ENCODE measurements at regions not wholly inside any gene's neighbourhood (a gene's known extent, or its start where the extent isn't known, plus 50 kb on each side); places are given as distances from the start of the nearest gene placed in this dataset.
A peak's percentile ranks its signal among the peaks of the same experiment; 100 is the strongest.
"Not testable (repeated sequence)": the region's sequence is repeated elsewhere in the genome, so short reads cannot be mapped to it uniquely, and the experiment has no call there.

- 0 to 80% (median 60%) methylated on average over 1 to 2 of the region's 2 CpGs; no CpG with 5 or more reads in 3 of the 10 experiments for WGBS, 10 experiments
- H3K27ac ChIP-seq, result no peak overlapping the region
- in situ Hi-C loops (cut with MboI; ENCODE audit: low pct_unique_long_range_greater_than_20kb in 2 of 9, low sequenced_read_pairs in 9 of 9, unreplicated experiment in 9 of 9), result no loop called here
Observed at GRCh38 chr6:47180633-47181032, 129.1 kb downstream of the TNFRSF21 start.

DNA sequence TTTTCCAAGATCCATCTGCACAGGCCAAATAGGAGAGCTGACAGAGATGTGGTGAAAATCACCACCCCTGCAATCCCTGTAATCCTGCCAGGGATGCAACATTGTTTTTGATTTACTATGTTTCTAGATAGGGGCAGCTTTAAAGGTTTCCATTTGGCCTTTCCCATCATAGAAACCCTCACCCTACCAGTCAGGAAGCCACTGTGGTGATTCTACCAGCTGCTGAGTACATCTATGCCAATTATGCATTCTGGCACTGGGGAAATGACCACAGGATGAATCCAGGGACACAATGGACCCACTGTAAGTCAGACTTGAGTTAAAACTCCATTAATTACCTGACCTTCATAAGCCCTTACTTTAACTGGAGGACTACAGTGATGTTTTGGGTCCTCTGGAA lies 130.4 kb downstream of the TNFRSF21 start:
- in situ Hi-C loops (cut with MboI; ENCODE audit: low pct_unique_long_range_greater_than_20kb in 2 of 9, low sequenced_read_pairs in 9 of 9, unreplicated experiment in 9 of 9), result no loop called here
- no peak for ATAC-seq (replicated peaks in 6 of 8)
- Histone ChIP-seq H3K27ac (no peak overlapping the region), H3K4me1 (replicated peaks in 1 of 2) (no peaks in the 10 kb centered on the region), H3K4me3 (no peak overlapping the region)

More at GRCh38 chr6:47180633-47181032, 129.1 kb downstream of the TNFRSF21 start:
- Histone ChIP-seq H3K4me3 (no peak overlapping the region), H3K4me1 (replicated peaks in 1 of 2) (no peaks in the 10 kb centered on the region)
- peak in 2 of 8 experiments; percentile 17 to 58 for ATAC-seq (replicated peaks in 6 of 8)

DNA sequence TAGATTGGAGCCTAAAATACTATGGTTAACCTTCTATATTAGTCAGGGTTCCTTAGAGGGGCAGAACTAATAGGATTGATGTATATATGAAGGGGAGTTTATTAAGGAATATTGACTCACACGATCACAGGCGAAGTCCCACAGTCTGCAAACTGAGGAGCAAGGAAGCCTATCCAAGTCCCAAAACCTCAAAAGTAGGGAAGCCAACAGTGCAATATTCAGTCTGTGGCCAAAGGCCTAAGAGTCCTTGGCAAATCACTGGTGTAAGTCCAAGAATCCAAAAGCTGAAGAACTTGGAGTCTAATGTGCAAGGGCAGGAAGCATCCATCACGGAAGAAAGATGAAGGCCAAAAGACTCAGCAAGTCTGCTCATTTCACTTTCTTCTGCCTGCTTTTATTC lies 133.5 kb upstream of the ADGRF1 start:
- ATAC-seq (replicated peaks in 6 of 8), result no peak
- 19 to 100% (median 75%) methylated on average over 1 to 3 of the region's 3 CpGs; no CpG with 5 or more reads in 1 of the 10 experiments for WGBS, 10 experiments
- Histone ChIP-seq H3K4me1 (replicated peaks in 1 of 2) (no peaks in the 10 kb centered on the region), H3K27ac (no peak overlapping the region), H3K4me3 (no peak overlapping the region)
- in situ Hi-C loops (cut with MboI; ENCODE audit: low pct_unique_long_range_greater_than_20kb in 2 of 9, low sequenced_read_pairs in 9 of 9, unreplicated experiment in 9 of 9), result no loop called here

DNA sequence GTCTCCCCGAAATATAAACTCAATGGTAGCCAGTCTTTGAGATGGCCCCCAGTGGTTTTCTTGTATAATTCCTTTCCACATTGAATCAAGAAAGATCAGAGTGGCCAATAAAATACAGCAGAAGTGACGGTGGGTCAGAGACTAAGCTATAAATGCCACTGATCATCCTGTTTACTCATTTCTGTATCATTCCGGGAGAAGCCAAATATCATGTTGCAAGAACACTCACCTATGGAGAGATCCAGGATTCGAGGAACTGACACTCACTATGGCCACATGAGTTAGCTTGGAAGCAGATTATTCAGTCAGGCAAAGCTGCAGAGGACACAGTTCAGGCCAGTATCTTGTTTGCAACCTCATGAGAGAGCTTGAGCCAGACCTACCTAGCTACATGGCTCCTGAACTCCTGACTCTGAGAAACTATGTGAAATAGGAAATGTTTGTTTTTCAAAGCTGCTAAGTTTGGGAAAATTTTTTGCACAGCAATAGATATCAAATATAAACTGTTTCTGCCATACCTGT lies 132.4 kb upstream of the ADGRF1 start:
- Histone ChIP-seq H3K4me1 (replicated peaks in 1 of 2) (no peaks in the 10 kb centered on the region), H3K4me3 (no peak overlapping the region), H3K27ac (no peak overlapping the region)
- ATAC-seq (replicated peaks in 6 of 8), result no peak
- WGBS, 10 experiments, result 19 to 78% (median 69%) methylated on average over 1 to 4 of the region's 4 CpGs; no CpG with 5 or more reads in 3 of the 10 experiments
- in situ Hi-C loops (cut with MboI; ENCODE audit: low pct_unique_long_range_greater_than_20kb in 2 of 9, low sequenced_read_pairs in 9 of 9, unreplicated experiment in 9 of 9), result no loop called here

DNA sequence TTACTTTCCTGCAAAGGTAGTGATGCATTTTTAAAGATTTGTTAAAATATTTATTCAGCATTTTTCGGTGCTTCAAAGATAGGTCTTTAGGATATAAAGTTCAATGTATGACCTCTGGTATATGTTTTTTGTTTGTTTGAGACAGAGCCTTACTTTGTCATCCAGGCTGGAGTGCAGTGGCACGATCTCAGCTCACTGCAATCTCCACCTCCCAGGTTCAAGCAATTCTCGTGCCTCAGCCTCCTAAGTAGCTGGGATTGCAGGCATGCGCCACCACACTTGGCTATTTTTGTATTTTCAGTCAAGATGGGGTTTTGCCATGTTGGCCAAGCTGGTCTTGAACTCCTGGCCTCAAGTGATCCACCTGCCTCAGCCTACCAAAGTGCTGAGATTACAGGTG lies 131.9 kb upstream of the ADGRF1 start:
- H3K27ac ChIP-seq; in situ Hi-C loops (cut with MboI; ENCODE audit: low pct_unique_long_range_greater_than_20kb in 2 of 9, low sequenced_read_pairs in 9 of 9, unreplicated experiment in 9 of 9); ATAC-seq (replicated peaks in 6 of 8); H3K4me1 ChIP-seq (replicated peaks in 1 of 2); H3K4me3 ChIP-seq: not testable (repeated sequence)
- WGBS, 10 experiments, result 30 to 90% (median 61%) methylated on average over 1 to 4 of the region's 4 CpGs; no CpG with 5 or more reads in 2 of the 10 experiments

GRCh38 chr6:47173145-47173544 lies 131.0 kb upstream of the ADGRF1 start:
- H3K4me3 ChIP-seq; ATAC-seq (replicated peaks in 6 of 8); H3K4me1 ChIP-seq (replicated peaks in 1 of 2); H3K27ac ChIP-seq; in situ Hi-C loops (cut with MboI; ENCODE audit: low pct_unique_long_range_greater_than_20kb in 2 of 9, low sequenced_read_pairs in 9 of 9, unreplicated experiment in 9 of 9): not testable (repeated sequence)
- 100% methylated on average over 1 of the region's 3 CpGs; no CpG with 5 or more reads in 9 of the 10 experiments for WGBS, 10 experiments

- in situ Hi-C loops (cut with MboI; ENCODE audit: low pct_unique_long_range_greater_than_20kb in 2 of 9, low sequenced_read_pairs in 9 of 9, unreplicated experiment in 9 of 9), result no loop called here
- WGBS, 10 experiments, result 0 to 85% (median 48%) methylated on average over 1 to 3 of the region's 3 CpGs
- Histone ChIP-seq H3K27ac (no peak overlapping the region), H3K4me1 (replicated peaks in 1 of 2) (no peaks in the 10 kb centered on the region), H3K4me3 (no peak overlapping the region)
- ATAC-seq (replicated peaks in 6 of 8), result no peak
Observed at GRCh38 chr6:47170617-47170947, 128.4 kb upstream of the ADGRF1 start.

DNA sequence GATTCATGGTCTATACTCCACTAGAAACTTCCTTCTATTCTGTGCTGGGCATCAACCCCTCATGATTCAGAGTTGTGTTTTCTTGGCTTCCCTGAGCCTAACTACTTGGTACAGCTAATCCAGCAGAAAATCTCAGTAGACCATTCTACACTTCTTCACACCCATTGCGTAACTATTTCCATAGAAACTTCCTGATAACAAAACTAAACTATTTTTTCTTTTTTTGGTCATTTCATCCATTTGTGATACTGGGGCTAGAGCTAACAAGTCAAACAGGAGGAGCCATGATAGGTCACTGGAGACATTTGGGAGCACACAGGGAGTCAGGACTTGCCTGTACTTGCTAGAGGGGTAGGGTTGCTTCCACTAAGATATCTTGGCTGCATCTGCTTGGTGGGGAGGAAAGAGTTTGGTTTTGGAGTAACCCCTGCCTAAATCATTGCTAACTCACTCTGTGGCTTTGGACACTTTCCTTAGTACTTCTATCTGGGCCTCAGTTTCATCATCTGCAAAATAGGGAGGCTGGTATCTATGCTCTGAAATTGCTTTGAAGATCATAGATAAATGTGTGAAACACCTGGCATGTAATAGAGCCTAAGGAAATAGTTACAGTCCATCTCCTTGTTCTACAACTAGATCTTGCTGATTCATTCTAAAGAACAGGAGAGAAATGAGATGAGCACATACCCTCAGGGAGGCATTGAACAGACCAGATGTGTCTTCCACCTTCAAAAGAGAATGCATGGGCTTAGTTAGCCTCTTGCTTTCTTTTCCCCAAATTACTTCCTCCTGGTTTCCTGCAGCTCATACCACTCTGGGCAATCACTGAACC lies 127.9 kb upstream of the ADGRF1 start:
- in situ Hi-C loops (cut with MboI; ENCODE audit: low pct_unique_long_range_greater_than_20kb in 2 of 9, low sequenced_read_pairs in 9 of 9, unreplicated experiment in 9 of 9), result no loop called here
- Histone ChIP-seq H3K27ac (no peak overlapping the region), H3K4me3 (no peak overlapping the region), H3K4me1 (replicated peaks in 1 of 2) (no peaks in the 10 kb centered on the region)
- peak in 1 of 8 experiments; percentile 34 for ATAC-seq (replicated peaks in 6 of 8)
- WGBS, 10 experiments, result 83 to 100% (median 100%) methylated on average over 1 of the region's 1 CpG; no CpG with 5 or more reads in 2 of the 10 experiments

GRCh38 chr6:47168180-47168579 lies 126.0 kb upstream of the ADGRF1 start:
- in situ Hi-C loops (cut with MboI; ENCODE audit: low pct_unique_long_range_greater_than_20kb in 2 of 9, low sequenced_read_pairs in 9 of 9, unreplicated experiment in 9 of 9), result no loop called here
- no peak overlapping the region for H3K27ac ChIP-seq
- no peaks in the 10 kb centered on the region for H3K4me1 ChIP-seq (replicated peaks in 1 of 2)
- ATAC-seq (replicated peaks in 6 of 8), result peak in 3 of 8 experiments; percentile 47 to 99 (median 97)
- 0 to 100% (median 47%) methylated on average over 1 of the region's 2 CpGs; no CpG with 5 or more reads in 4 of the 10 experiments for WGBS, 10 experiments
- no peak overlapping the region for H3K4me3 ChIP-seq

DNA sequence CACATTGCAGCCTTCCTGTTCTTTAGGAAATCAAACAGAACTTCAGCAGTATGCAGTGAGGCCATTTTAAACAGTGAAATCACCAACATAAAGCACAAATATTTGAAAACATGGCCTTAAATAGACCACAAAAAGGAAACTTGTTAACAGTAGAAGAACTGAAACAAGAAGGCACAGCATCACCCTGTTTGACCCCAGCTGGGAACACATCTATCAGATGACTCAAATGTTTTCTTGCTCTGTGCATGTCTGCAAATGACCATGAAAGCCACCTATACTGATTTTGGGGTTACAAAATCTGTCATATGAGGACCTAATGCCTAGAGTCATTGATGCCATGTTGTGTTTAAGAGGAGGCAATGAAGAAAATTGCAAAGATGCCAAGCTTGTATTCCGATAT lies 123.8 kb upstream of the ADGRF1 start:
- H3K4me1 ChIP-seq (replicated peaks in 1 of 2), result no peaks in the 10 kb centered on the region
- in situ Hi-C loops (cut with MboI; ENCODE audit: low pct_unique_long_range_greater_than_20kb in 2 of 9, low sequenced_read_pairs in 9 of 9, unreplicated experiment in 9 of 9), result no loop called here
- ATAC-seq (replicated peaks in 6 of 8), result no peak
- WGBS, 10 experiments, result 0 to 100% (median 52%) methylated on average over 1 of the region's 1 CpG; no CpG with 5 or more reads in 4 of the 10 experiments
- no peak overlapping the region for H3K27ac ChIP-seq
- H3K4me3 ChIP-seq, result no peak overlapping the region

DNA sequence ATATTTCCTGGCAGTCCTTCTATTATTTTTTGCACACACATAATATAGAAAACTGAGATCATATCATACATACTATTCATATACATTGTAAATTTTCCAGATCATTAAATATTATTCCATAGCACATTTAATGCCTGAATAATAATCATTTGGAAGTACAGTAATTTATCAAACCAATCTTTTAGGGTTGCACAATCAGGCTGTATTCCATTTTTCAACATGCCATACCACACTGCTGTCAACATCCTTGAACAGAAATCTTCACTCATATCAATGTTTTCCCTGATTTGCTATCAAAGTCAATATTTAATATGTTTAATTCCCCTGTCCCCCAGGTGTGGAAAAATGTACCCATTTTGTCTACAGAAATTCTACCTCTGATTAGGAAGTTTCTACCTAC lies 122.7 kb upstream of the ADGRF1 start:
- Histone ChIP-seq H3K4me1 (replicated peaks in 1 of 2) (no peaks in the 10 kb centered on the region), H3K4me3 (no peak overlapping the region), H3K27ac (no peak overlapping the region)
- in situ Hi-C loops (cut with MboI; ENCODE audit: low pct_unique_long_range_greater_than_20kb in 2 of 9, low sequenced_read_pairs in 9 of 9, unreplicated experiment in 9 of 9), result no loop called here
- no peak for ATAC-seq (replicated peaks in 6 of 8)

- Histone ChIP-seq H3K4me3 (no peak overlapping the region), H3K27ac (no peak overlapping the region), H3K4me1 (replicated peaks in 1 of 2) (no peaks in the 10 kb centered on the region)
- in situ Hi-C loops (cut with MboI; ENCODE audit: low pct_unique_long_range_greater_than_20kb in 2 of 9, low sequenced_read_pairs in 9 of 9, unreplicated experiment in 9 of 9), result no loop called here
- WGBS, 10 experiments, result 14 to 100% (median 77%) methylated on average over 1 to 3 of the region's 3 CpGs
- ATAC-seq (replicated peaks in 6 of 8), result no peak
Observed at GRCh38 chr6:47163536-47163935, 121.4 kb upstream of the ADGRF1 start.

DNA sequence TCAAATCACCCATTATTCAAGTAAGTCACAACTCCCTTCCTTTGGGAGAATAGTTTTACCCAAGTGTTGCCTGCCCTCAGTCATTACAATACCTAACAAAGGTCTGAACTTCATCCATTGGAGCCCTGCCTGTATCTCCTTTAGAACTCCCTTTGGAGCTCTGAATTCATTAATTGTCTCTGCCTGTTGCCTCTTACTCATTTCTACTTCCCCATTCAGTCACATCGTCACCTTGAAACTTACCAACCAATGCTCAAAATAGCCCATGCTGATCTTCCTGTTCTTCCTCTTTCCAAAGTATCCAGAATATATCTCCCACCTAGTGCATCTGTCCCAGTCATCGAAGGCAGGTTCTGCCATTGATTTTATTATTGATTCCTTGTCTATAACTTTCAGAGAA lies 120.7 kb upstream of the ADGRF1 start:
- 21 to 90% (median 82%) methylated on average over 1 to 2 of the region's 2 CpGs; no CpG with 5 or more reads in 2 of the 10 experiments for WGBS, 10 experiments
- in situ Hi-C loops (cut with MboI; ENCODE audit: low pct_unique_long_range_greater_than_20kb in 2 of 9, low sequenced_read_pairs in 9 of 9, unreplicated experiment in 9 of 9), result no loop called here
- no peak overlapping the region for H3K27ac ChIP-seq

GRCh38 chr6:47162231-47162630 lies 120.1 kb upstream of the ADGRF1 start:
- in situ Hi-C loops (cut with MboI; ENCODE audit: low pct_unique_long_range_greater_than_20kb in 2 of 9, low sequenced_read_pairs in 9 of 9, unreplicated experiment in 9 of 9), result no loop called here
- Histone ChIP-seq H3K4me3 (no peak overlapping the region), H3K4me1 (replicated peaks in 1 of 2) (no peaks in the 10 kb centered on the region), H3K27ac (no peak overlapping the region)
- WGBS, 10 experiments, result 0 to 100% (median 89%) methylated on average over 1 of the region's 1 CpG; no CpG with 5 or more reads in 1 of the 10 experiments
- ATAC-seq (replicated peaks in 6 of 8), result no peak

More for the DNA sequence above, 120.7 kb upstream of the ADGRF1 start:
- H3K4me3 ChIP-seq, result no peak overlapping the region
- ATAC-seq (replicated peaks in 6 of 8), result no peak
- no peaks in the 10 kb centered on the region for H3K4me1 ChIP-seq (replicated peaks in 1 of 2)
